GM12864 (cell line): ENCODE measurements at regions not wholly inside any gene's neighbourhood (a gene's known extent, or its start where the extent isn't known, plus 50 kb on each side); places are given as distances from the start of the nearest gene placed in this dataset.

Experiments used
- DNase-seq: peaks from one replicate; pipeline ENCODE4 v3.0.0-alpha.2; 2011; ENCODE audit warnings: low read depth
- H3K4me3 ChIP-seq: 2 replicates; pipeline ENCODE4 v1.5.1; 2011; ENCODE audit warnings: mild to moderate bottlenecking, low read depth, low read length, control low read depth
- CTCF ChIP-seq: IDR thresholded peaks from 2 replicates; pipeline ENCODE4 v1.5.1; 2011; ENCODE audit warnings: low read depth, mild to moderate bottlenecking, moderate library complexity, low read length, control low read depth, inconsistent platforms; ENCODE audit errors: missing control alignments

GRCh38 chr10:69738858-69739435, 62.8 kb upstream of the COL13A1 start:
- no peak overlapping the region for H3K4me3 ChIP-seq
- TF ChIP-seq CTCF: no peak
- DNase-seq: no peak

DNA sequence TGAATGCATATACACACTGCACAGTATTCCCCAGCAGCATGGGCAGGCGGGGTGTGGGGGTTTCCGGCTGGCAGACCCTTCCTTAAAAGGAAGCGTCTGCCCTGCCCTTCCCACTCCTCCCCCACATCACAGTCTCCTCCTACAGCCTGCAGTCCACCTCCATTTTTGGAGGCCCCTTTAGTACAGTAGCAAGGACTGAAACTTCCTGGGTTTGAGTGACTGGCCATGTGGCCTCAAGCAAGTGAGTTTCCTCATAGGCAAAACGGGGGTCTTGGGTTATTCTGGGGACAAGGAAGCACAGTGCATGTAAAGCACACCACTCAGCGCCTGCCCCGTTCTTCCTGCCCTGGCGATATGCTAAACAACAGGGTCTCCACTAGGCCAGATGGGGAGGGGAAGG, 62.1 kb upstream of the COL13A1 start:
- no peak for DNase-seq
- TF ChIP-seq CTCF: no peak

GRCh38 chr10:69740126-69740525, 61.6 kb upstream of the COL13A1 start:
- TF ChIP-seq CTCF: no peak
- no peak overlapping the region for H3K4me3 ChIP-seq
- DNase-seq: no peak

More for the DNA sequence above, 62.1 kb upstream of the COL13A1 start:
- H3K4me3 ChIP-seq: no peak overlapping the region

GRCh38 chr10:69741252-69741651, 60.5 kb upstream of the COL13A1 start:
- no peak for TF ChIP-seq CTCF
- DNase-seq: no peak
- no peak overlapping the region for H3K4me3 ChIP-seq

DNA sequence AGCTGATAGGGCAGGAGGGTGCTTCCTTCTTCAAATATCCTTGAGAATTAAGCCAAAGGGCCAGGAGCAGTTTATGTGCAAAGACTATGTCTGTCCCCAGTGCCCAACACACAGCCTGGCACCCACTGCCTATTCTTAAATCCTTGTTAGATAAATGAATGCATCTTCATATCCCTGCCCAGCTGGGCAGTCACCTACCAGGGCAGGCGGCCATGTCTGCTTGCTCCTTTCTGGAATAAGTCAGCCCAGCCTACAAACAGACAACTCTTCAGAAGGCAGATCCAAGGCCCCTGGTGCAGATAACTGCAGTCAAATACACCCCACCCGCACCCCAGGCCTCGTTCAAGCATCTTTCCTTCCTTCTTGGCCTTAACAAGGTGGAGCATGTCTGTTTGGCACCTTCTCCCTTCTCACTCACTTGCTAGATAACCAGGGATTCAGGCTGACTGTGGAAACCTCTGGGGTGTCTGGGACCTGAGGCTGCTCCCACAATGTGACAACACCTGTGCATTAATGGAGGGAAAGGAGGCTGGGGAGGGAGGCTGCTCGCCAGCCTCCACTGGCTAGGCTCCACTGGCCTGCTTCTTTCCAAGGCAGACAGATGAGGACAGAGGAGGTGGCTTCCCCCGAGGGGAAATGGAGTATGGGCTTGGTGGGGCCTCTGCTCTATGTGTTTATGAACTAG, 59.9 kb upstream of the COL13A1 start:
- no peak for DNase-seq
- no peak overlapping the region for H3K4me3 ChIP-seq
- TF ChIP-seq CTCF: no peak

DNA sequence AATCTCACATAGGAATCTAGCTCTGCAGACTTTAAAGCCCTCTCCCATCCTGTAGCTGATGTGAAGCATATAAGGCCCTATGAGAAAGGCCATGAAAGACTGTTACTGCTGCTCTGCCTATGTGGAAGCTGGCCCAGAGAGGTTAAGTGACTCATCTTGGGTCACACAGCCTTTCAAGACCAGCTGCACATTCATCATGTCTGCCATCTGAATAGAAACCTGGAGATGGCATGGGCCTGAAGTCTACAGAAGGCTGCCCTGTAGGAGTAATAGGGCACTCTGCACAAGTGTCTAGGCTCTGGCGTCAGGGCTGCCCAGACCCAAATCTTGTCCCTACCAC, 59.4 kb upstream of the COL13A1 start:
- TF ChIP-seq CTCF: no peak
- DNase-seq: no peak
- no peak overlapping the region for H3K4me3 ChIP-seq
